ENCODE measurements at regions not wholly inside any gene's neighbourhood (a gene's known extent, or its start where the extent isn't known, plus 50 kb on each side); places are given as distances from the start of the nearest gene placed in this dataset.
"Not testable (repeated sequence)": the region's sequence is repeated elsewhere in the genome, so short reads cannot be mapped to it uniquely, and the experiment has no call there.

GRCh38 chr22:22989856-22990255 lies 80.5 kb upstream of the GNAZ start:
- DNase-seq = no peak
- Histone ChIP-seq H3K27ac (no peak overlapping the region), H3K27me3 (replicated peaks) (peaks cover 18% of the 10 kb centered on the region), H3K36me3 (replicated peaks) (no peaks in the 10 kb centered on the region), H3K4me3 (ENCODE audit: low read depth, low read length) (no peak overlapping the region)
- no peak for TF ChIP-seq CTCF (IDR thresholded peaks at IDR 0.05; ENCODE audit: low read depth, low read length, missing control alignments)
- in situ Hi-C loops (cut with HindIII; ENCODE audit: low pct_ligation_motif_present, low sequenced_read_pairs) = no loop called here

GRCh38 chr22:22990711-22991505 lies 79.4 kb upstream of the GNAZ start:
- in situ Hi-C loops (cut with HindIII; ENCODE audit: low pct_ligation_motif_present, low sequenced_read_pairs); H3K4me3 ChIP-seq (ENCODE audit: low read depth, low read length); DNase-seq; H3K27ac ChIP-seq; H3K36me3 ChIP-seq (replicated peaks): not testable (repeated sequence)
- peaks cover 13% of the 10 kb centered on the region for H3K27me3 ChIP-seq (replicated peaks)

- Histone ChIP-seq H3K27ac (no peak overlapping the region), H3K4me3 (ENCODE audit: low read depth, low read length) (no peak overlapping the region), H3K36me3 (replicated peaks) (no peaks in the 10 kb centered on the region), H3K27me3 (replicated peaks) (peaks cover 11% of the 10 kb centered on the region)
- TF ChIP-seq CTCF (IDR thresholded peaks at IDR 0.05; ENCODE audit: low read depth, low read length, missing control alignments) = no peak
- in situ Hi-C loops (cut with HindIII; ENCODE audit: low pct_ligation_motif_present, low sequenced_read_pairs) = no loop called here
- no peak for DNase-seq
These were observed 77.8 kb upstream of the GNAZ start for GRCh38 chr22:22992474-22992873.

- Histone ChIP-seq H3K36me3 (replicated peaks) (no peaks in the 10 kb centered on the region), H3K27ac (peak overlapping the region; percentile 11), H3K27me3 (replicated peaks) (peaks cover 11% of the 10 kb centered on the region), H3K4me3 (ENCODE audit: low read depth, low read length) (no peak overlapping the region)
- TF ChIP-seq CTCF (IDR thresholded peaks at IDR 0.05; ENCODE audit: low read depth, low read length, missing control alignments) = no peak
- in situ Hi-C loops (cut with HindIII; ENCODE audit: low pct_ligation_motif_present, low sequenced_read_pairs) = no loop called here
- DNase-seq = no peak
These were observed 77.1 kb upstream of the GNAZ start for GRCh38 chr22:22993184-22993583.

GRCh38 chr22:22995166-22995565 lies 75.2 kb upstream of the GNAZ start:
- no peak for TF ChIP-seq CTCF (IDR thresholded peaks at IDR 0.05; ENCODE audit: low read depth, low read length, missing control alignments)
- Histone ChIP-seq H3K4me3 (ENCODE audit: low read depth, low read length) (no peak overlapping the region), H3K27ac (no peak overlapping the region), H3K36me3 (replicated peaks) (no peaks in the 10 kb centered on the region), H3K27me3 (replicated peaks) (peaks cover 6% of the 10 kb centered on the region)
- in situ Hi-C loops (cut with HindIII; ENCODE audit: low pct_ligation_motif_present, low sequenced_read_pairs) = no loop called here
- no peak for DNase-seq

- Histone ChIP-seq H3K27me3 (replicated peaks) (peaks cover 4% of the 10 kb centered on the region), H3K27ac (no peak overlapping the region), H3K4me3 (ENCODE audit: low read depth, low read length) (no peak overlapping the region), H3K36me3 (replicated peaks) (no peaks in the 10 kb centered on the region)
- TF ChIP-seq CTCF (IDR thresholded peaks at IDR 0.05; ENCODE audit: low read depth, low read length, missing control alignments) = no peak
- in situ Hi-C loops (cut with HindIII; ENCODE audit: low pct_ligation_motif_present, low sequenced_read_pairs) = no loop called here
- no peak for DNase-seq
These were observed 73.6 kb upstream of the GNAZ start for GRCh38 chr22:22996511-22997261.
